ENCODE measurements at regions not wholly inside any gene's neighbourhood (a gene's known extent, or its start where the extent isn't known, plus 50 kb on each side); places are given as distances from the start of the nearest gene placed in this dataset.

DNA sequence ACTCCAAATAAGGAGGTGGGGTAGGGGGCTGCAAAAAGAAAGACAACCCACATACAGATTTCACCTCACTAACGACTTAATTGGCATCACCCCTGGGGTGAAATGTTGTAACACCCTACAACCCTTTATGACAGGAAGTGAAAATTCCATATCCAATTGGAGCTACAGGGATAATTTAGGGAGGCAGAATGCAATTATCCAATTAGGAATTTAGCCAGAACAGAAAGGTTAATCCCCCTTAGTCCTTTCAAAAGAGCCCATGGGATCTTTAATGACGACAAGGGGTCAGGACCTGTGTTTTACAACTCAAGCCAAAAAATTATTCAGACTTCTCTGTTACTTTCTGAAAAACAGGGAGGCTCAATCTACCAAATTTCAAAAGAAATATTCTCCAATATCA lies 1027.1 kb downstream of the TMEM182 start:
- WGBS, 2 experiments (ENCODE audit: extremely low coverage in 1 of 2, insufficient coverage in 1 of 2, insufficient read length in 1 of 2, insufficient replicate concordance in 2 of 2, low coverage in 1 of 2, low lambda C conversion rate in 2 of 2, missing lambda C conversion rate in 1 of 2) = 34% methylated on average over 2 of the region's 2 CpGs; no CpG with 5 or more reads in 1 of the 2 experiments
- H4K20me1 ChIP-seq (replicated peaks in 1 of 2; ENCODE audit: control insufficient read depth in 1 of 2, insufficient read depth in 2 of 2, low read length in 2 of 2) = peaks cover 2% of the 10 kb centered on the region in 2 experiments
- no peak overlapping the region for H3K56ac ChIP-seq (replicated peaks; ENCODE audit: insufficient read length, low read depth, low read length)
- no peaks in the 10 kb centered on the region for H3K36me3 ChIP-seq (ENCODE audit: control insufficient read depth in 2 of 4, insufficient read depth in 4 of 4, low read length in 3 of 4)
- TF ChIP-seq SIX5 (IDR thresholded peaks at IDR 0.05; ENCODE audit: low read depth, low read length) (no peak), SUZ12 (IDR thresholded peaks at IDR 0.05; ENCODE audit: low read length) (no peak), RFX5 (IDR thresholded peaks at IDR 0.05; ENCODE audit: borderline replicate concordance, low read depth, low read length) (no peak), MAFK (IDR thresholded peaks at IDR 0.05; ENCODE audit: low read depth, low read length) (no peak), TAF7 (optimal IDR thresholded peaks at IDR 0.05; ENCODE audit: borderline replicate concordance, low read depth, low read length) (no peak), GTF2F1 (IDR thresholded peaks at IDR 0.05; ENCODE audit: borderline replicate concordance, low read depth, low read length) (no peak)
- H2AFZ ChIP-seq (ENCODE audit: low read length) = no peak overlapping the region
- no peak overlapping the region for H3K4me2 ChIP-seq (ENCODE audit: insufficient read depth in 1 of 2, low read depth in 2 of 2, low read length in 2 of 2)
- H3K14ac ChIP-seq (ENCODE audit: insufficient read length) = no peak overlapping the region
- H3K79me1 ChIP-seq (ENCODE audit: low read depth, low read length) = no peaks in the 10 kb centered on the region
- ChIA-PET POLR2A (ENCODE audit: partially characterized antibody) (no interaction called here), CTCF (ENCODE audit: partially characterized antibody) (interaction anchor here (1.4 kb wide), 1 partner anchor 628 kb away, joined by 3 read pairs; no protein-coding TSS in a partner anchor)
- no peak overlapping the region for H3K27ac ChIP-seq (ENCODE audit: low read depth, low read length)
- H3K9me3 ChIP-seq (ENCODE audit: insufficient read depth in 2 of 2, low read depth in 1 of 2, low read length in 1 of 2) = peaks cover 4 to 7% of the 10 kb centered on the region in 2 experiments; a peak in 3 of 4 replicates
- H3K9ac ChIP-seq (replicated peaks in 1 of 4; ENCODE audit: extremely low read depth in 1 of 4, low read depth in 3 of 4, low read length in 3 of 4) = no peak overlapping the region
- no peak overlapping the region for H3K23ac ChIP-seq (ENCODE audit: insufficient read length)
- no peak overlapping the region for H2BK120ac ChIP-seq (replicated peaks; ENCODE audit: low read depth, low read length)
- no peak overlapping the region for H3K4me3 ChIP-seq (ENCODE audit: extremely low read depth in 1 of 4, insufficient read depth in 2 of 4, low read depth in 3 of 4, low read length in 4 of 4)
- H3K18ac ChIP-seq (ENCODE audit: extremely low read depth, low read length) = no peak overlapping the region
- no peak overlapping the region for H2AK5ac ChIP-seq (ENCODE audit: low read depth, low read length)
- H4K8ac ChIP-seq (ENCODE audit: extremely low read depth, insufficient read depth, low read length) = no peak overlapping the region
- no peaks in the 10 kb centered on the region for H3K79me2 ChIP-seq (ENCODE audit: control insufficient read depth in 1 of 2, insufficient read depth in 2 of 2, low read length in 2 of 2)
- FAIRE-seq (no peak), DNase-seq (ENCODE audit: low read depth in 1 of 2, low spot score in 2 of 2) (no peak)
- no peak overlapping the region for H2BK20ac ChIP-seq (ENCODE audit: low read length)
- no peak overlapping the region for H2BK12ac ChIP-seq (ENCODE audit: low read depth, low read length)
- H4K91ac ChIP-seq (replicated peaks; ENCODE audit: insufficient read length, low read length) = no peak overlapping the region
- H3K4me1 ChIP-seq (replicated peaks in 1 of 4; ENCODE audit: control insufficient read depth in 3 of 4, insufficient read depth in 4 of 4, low read length in 3 of 4) = peaks cover 2 to 7% (median 6%) of the 10 kb centered on the region in 4 experiments; a peak in 5 of 7 replicates
- no peak overlapping the region for H2BK15ac ChIP-seq (ENCODE audit: low read length)
- H4K5ac ChIP-seq (ENCODE audit: insufficient read length, low read depth, low read length) = no peak overlapping the region
- peaks cover 12 to 38% (median 33%) of the 10 kb centered on the region in 4 experiments for H3K27me3 ChIP-seq (replicated peaks in 1 of 4; ENCODE audit: control insufficient read depth in 3 of 4, extremely low read depth in 1 of 4, insufficient read depth in 3 of 4, low read length in 3 of 4)
- H3K23me2 ChIP-seq (ENCODE audit: low read depth, low read length) = no peaks in the 10 kb centered on the region
- H3K4ac ChIP-seq (replicated peaks; ENCODE audit: insufficient read length, low read depth, low read length) = no peak overlapping the region
- H2BK5ac ChIP-seq (ENCODE audit: low read depth, low read length) = no peak overlapping the region

Measured in H1 (cell line).